ENCODE measurements at regions not wholly inside any gene's neighbourhood (a gene's known extent, or its start where the extent isn't known, plus 50 kb on each side); places are given as distances from the start of the nearest gene placed in this dataset.
"Not testable (repeated sequence)": the region's sequence is repeated elsewhere in the genome, so short reads cannot be mapped to it uniquely, and the experiment has no call there.

- H3K27ac Mint-ChIP-seq (ENCODE audit: low read depth); H3K9me3 Mint-ChIP-seq; H3K4me3 Mint-ChIP-seq; DNase-seq (ENCODE audit: low spot score in 2 of 2); H3K36me3 Mint-ChIP-seq (ENCODE audit: insufficient read depth); H3K4me1 Mint-ChIP-seq; ATAC-seq (replicated peaks; ENCODE audit: extremely low read depth, poor library complexity, severe bottlenecking): not testable (repeated sequence)
- H3K27me3 Mint-ChIP-seq = peaks cover 59% of the 10 kb centered on the region
Measured at GRCh38 chr22:44558671-44559070, 60.6 kb upstream of the RTL6 start.

GRCh38 chr22:44557872-44558271 lies 59.8 kb upstream of the RTL6 start:
- H3K4me3 Mint-ChIP-seq; H3K27ac Mint-ChIP-seq (ENCODE audit: low read depth); H3K4me1 Mint-ChIP-seq; H3K9me3 Mint-ChIP-seq; DNase-seq (ENCODE audit: low spot score in 2 of 2); H3K36me3 Mint-ChIP-seq (ENCODE audit: insufficient read depth); ATAC-seq (replicated peaks; ENCODE audit: extremely low read depth, poor library complexity, severe bottlenecking): not testable (repeated sequence)
- peaks cover 62% of the 10 kb centered on the region for H3K27me3 Mint-ChIP-seq

GRCh38 chr22:44557064-44557748 lies 59.2 kb upstream of the RTL6 start:
- Mint-ChIP-seq H3K36me3 (ENCODE audit: insufficient read depth) (no peaks in the 10 kb centered on the region), H3K27ac (ENCODE audit: low read depth) (no peak overlapping the region), H3K4me3 (no peak overlapping the region), H3K4me1 (no peaks in the 10 kb centered on the region), H3K9me3 (no peaks in the 10 kb centered on the region), H3K27me3 (peaks cover 62% of the 10 kb centered on the region)
- DNase-seq (ENCODE audit: low spot score in 2 of 2) (no peak), ATAC-seq (replicated peaks; ENCODE audit: extremely low read depth, poor library complexity, severe bottlenecking) (no peak)

- Mint-ChIP-seq H3K36me3 (ENCODE audit: insufficient read depth) (no peaks in the 10 kb centered on the region), H3K9me3 (no peaks in the 10 kb centered on the region), H3K4me3 (no peak overlapping the region), H3K27ac (ENCODE audit: low read depth) (peak overlapping the region; percentile 23), H3K27me3 (peaks cover 57% of the 10 kb centered on the region), H3K4me1 (peaks cover 10% of the 10 kb centered on the region)
- no peak for ATAC-seq (replicated peaks; ENCODE audit: extremely low read depth, poor library complexity, severe bottlenecking)
- DNase-seq (ENCODE audit: low spot score in 2 of 2) = no peak
Measured at GRCh38 chr22:44555597-44555996, 57.6 kb upstream of the RTL6 start.

- H3K36me3 Mint-ChIP-seq (ENCODE audit: insufficient read depth) = no peaks in the 10 kb centered on the region
- H3K27me3 Mint-ChIP-seq = peaks cover 52% of the 10 kb centered on the region
- H3K4me1 Mint-ChIP-seq = peaks cover 10% of the 10 kb centered on the region
Measured at GRCh38 chr22:44555046-44555445, 57.0 kb upstream of the RTL6 start.

GRCh38 chr22:44554411-44554810 lies 56.4 kb upstream of the RTL6 start:
- Mint-ChIP-seq H3K36me3 (ENCODE audit: insufficient read depth) (no peaks in the 10 kb centered on the region), H3K27me3 (peaks cover 45% of the 10 kb centered on the region), H3K27ac (ENCODE audit: low read depth) (no peak overlapping the region)

More at GRCh38 chr22:44555046-44555445, 57.0 kb upstream of the RTL6 start:
- ATAC-seq (replicated peaks; ENCODE audit: extremely low read depth, poor library complexity, severe bottlenecking) (no peak), DNase-seq (ENCODE audit: low spot score in 2 of 2) (no peak)
- Mint-ChIP-seq H3K9me3 (no peaks in the 10 kb centered on the region), H3K4me3 (no peak overlapping the region), H3K27ac (ENCODE audit: low read depth) (peak overlapping the region; percentile 23)

GRCh38 chr22:44550711-44551491 lies 52.9 kb upstream of the RTL6 start:
- Mint-ChIP-seq H3K9me3 (no peaks in the 10 kb centered on the region), H3K36me3 (ENCODE audit: insufficient read depth) (no peaks in the 10 kb centered on the region), H3K27me3 (peaks cover 38% of the 10 kb centered on the region), H3K4me1 (peaks cover 10% of the 10 kb centered on the region), H3K27ac (ENCODE audit: low read depth) (peak overlapping the region; percentile 63), H3K4me3 (peak overlapping the region; percentile 21)
- ATAC-seq (replicated peaks; ENCODE audit: extremely low read depth, poor library complexity, severe bottlenecking) = peak; percentile 62
- DNase-seq (ENCODE audit: low spot score in 2 of 2) = no peak

More at GRCh38 chr22:44554411-44554810, 56.4 kb upstream of the RTL6 start:
- ATAC-seq (replicated peaks; ENCODE audit: extremely low read depth, poor library complexity, severe bottlenecking) (no peak), DNase-seq (ENCODE audit: low spot score in 2 of 2) (no peak)
- Mint-ChIP-seq H3K9me3 (no peaks in the 10 kb centered on the region), H3K4me1 (peaks cover 10% of the 10 kb centered on the region), H3K4me3 (no peak overlapping the region)

GRCh38 chr22:44549701-44550100 lies 51.7 kb upstream of the RTL6 start:
- Mint-ChIP-seq H3K9me3 (no peaks in the 10 kb centered on the region), H3K36me3 (ENCODE audit: insufficient read depth) (no peaks in the 10 kb centered on the region), H3K4me1 (peaks cover 12% of the 10 kb centered on the region), H3K4me3 (no peak overlapping the region), H3K27me3 (peaks cover 34% of the 10 kb centered on the region), H3K27ac (ENCODE audit: low read depth) (no peak overlapping the region)
- ATAC-seq (replicated peaks; ENCODE audit: extremely low read depth, poor library complexity, severe bottlenecking) (no peak), DNase-seq (ENCODE audit: low spot score in 2 of 2) (no peak)

- no peak for DNase-seq (ENCODE audit: low spot score in 2 of 2)
- Mint-ChIP-seq H3K27me3 (peaks cover 33% of the 10 kb centered on the region), H3K36me3 (ENCODE audit: insufficient read depth) (no peaks in the 10 kb centered on the region), H3K27ac (ENCODE audit: low read depth) (no peak overlapping the region), H3K9me3 (no peaks in the 10 kb centered on the region), H3K4me1 (peaks cover 15% of the 10 kb centered on the region), H3K4me3 (no peak overlapping the region)
- no peak for ATAC-seq (replicated peaks; ENCODE audit: extremely low read depth, poor library complexity, severe bottlenecking)
Measured at GRCh38 chr22:44548981-44549380, 50.9 kb upstream of the RTL6 start.
